SK-N-SH (cell line): ENCODE measurements at regions not wholly inside any gene's neighbourhood (a gene's known extent, or its start where the extent isn't known, plus 50 kb on each side); places are given as distances from the start of the nearest gene placed in this dataset.

ENCODE experiments used
- CTCF ChIA-PET: fragments of 300-600, 350-600 bp; formaldehyde crosslinking; extraction: SDS; loops from one replicate; lab custom pipeline; 2021; lab: Yijun Ruan, JAX
- POLR2A ChIA-PET: fragments of 350-600 bp; sonication (Branson Sonifier 250); formaldehyde crosslinking; extraction: SDS; loops from one replicate; lab custom pipeline; 2020; ENCODE audit warnings: antibody characterized with exemption, inconsistent platforms; lab: Yijun Ruan, JAX
- DNase-seq: peaks from one replicate; pipeline ENCODE4 v3.0.0; 2012
- H2AFZ ChIP-seq: fragments of 200-600 bp; sonication (generic); 2 replicates; pipeline ENCODE4 v1.8.1; 2016; ENCODE audit warnings: antibody characterized with exemption, mild to moderate bottlenecking, low read depth
- H3F3A ChIP-seq: fragments of 200-600 bp; sonication (generic); replicated peaks from 2 replicates; pipeline ENCODE3; 2016; ENCODE audit warnings: antibody characterized with exemption, mild to moderate bottlenecking; ENCODE audit not compliant: insufficient read depth
- H3K27ac ChIP-seq, 2 experiments: fragments of 200-500 bp in 1 of 2; fragments of 200-600 bp in 1 of 2; sonication (Bioruptor generic) in 1 of 2; sonication (generic), shearing (Covaris generic) in 1 of 2; 2 replicates each; pipeline versions ENCODE4 v1.5.1 to v1.6.1; 2014 to 2016; ENCODE audit warnings: low read depth in 2 of 2, inconsistent platforms in 1 of 2, low read length in 1 of 2, mild to moderate bottlenecking in 1 of 2, mixed read lengths in 1 of 2
- H3K27me3 ChIP-seq: fragments of 200-600 bp; sonication (generic), shearing (Covaris generic); 2 replicates; pipeline ENCODE4 v1.6.1; 2016; ENCODE audit warnings: mixed run types; ENCODE audit not compliant: insufficient read depth
- H3K36me3 ChIP-seq, 2 experiments: fragments of 200-500 bp in 1 of 2; fragments of 200-600 bp in 1 of 2; sonication (Bioruptor generic) in 1 of 2; sonication (generic) in 1 of 2; replicated peaks in 1 of 2; 2 replicates each; pipeline versions ENCODE3 to v1.5.1; 2014 to 2016; ENCODE audit warnings: low read length in 1 of 2, mild to moderate bottlenecking in 1 of 2; ENCODE audit not compliant: insufficient read depth in 2 of 2, control insufficient read depth in 1 of 2
- H3K4me1 ChIP-seq, 2 experiments: fragments of 200-500 bp in 1 of 2; fragments of 200-600 bp in 1 of 2; sonication (Bioruptor generic) in 1 of 2; sonication (generic), shearing (Covaris generic) in 1 of 2; 2 replicates each; pipeline versions ENCODE4 v1.5.1 to v1.6.1; 2014 to 2016; ENCODE audit warnings: low read depth in 1 of 2, low read length in 1 of 2, mixed run types in 1 of 2; ENCODE audit not compliant: insufficient read depth in 2 of 2, control insufficient read depth in 1 of 2
- H3K4me2 ChIP-seq: fragments of 200-600 bp; sonication (generic), shearing (Covaris generic); 2 replicates; pipeline ENCODE4 v1.6.1; 2017; ENCODE audit warnings: mixed run types
- H3K4me3 ChIP-seq, 2 experiments: fragments of 200-500 bp in 1 of 2; fragments of 200-600 bp in 1 of 2; sonication (Bioruptor generic) in 1 of 2; sonication (generic), shearing (Covaris generic) in 1 of 2; 2 replicates each; pipeline versions ENCODE4 v1.5.1 to v1.8.1; 2014 to 2016; ENCODE audit warnings: low read depth in 2 of 2, inconsistent platforms in 1 of 2, low read length in 1 of 2, mild to moderate bottlenecking in 1 of 2, mixed read lengths in 1 of 2, moderate library complexity in 1 of 2
- H3K79me2 ChIP-seq: fragments of 200-600 bp; sonication (generic); 2 replicates; pipeline ENCODE4 v1.8.1; 2017; ENCODE audit warnings: mild to moderate bottlenecking; ENCODE audit not compliant: insufficient read depth
- H3K9ac ChIP-seq: fragments of 200-600 bp; sonication (generic); 2 replicates; pipeline ENCODE4 v1.6.1; 2017; ENCODE audit warnings: mixed run types
- H3K9me2 ChIP-seq: fragments of 200-600 bp; sonication (generic); 2 replicates; pipeline ENCODE4 v1.6.1; 2017; ENCODE audit warnings: mixed run types
- H3K9me3 ChIP-seq: fragments of 200-600 bp; sonication (generic); 2 replicates; pipeline ENCODE4 v1.6.1; 2017; ENCODE audit warnings: mixed run types, mild to moderate bottlenecking, moderate library complexity
- H4K20me1 ChIP-seq: fragments of 200-600 bp; sonication (generic); 2 replicates; pipeline ENCODE4 v1.6.1; 2017; ENCODE audit warnings: mild to moderate bottlenecking, mixed run types; ENCODE audit not compliant: insufficient read depth
- CTCF ChIP-seq: fragments of 200-600 bp; sonication (generic); IDR thresholded peaks from 2 replicates; pipeline ENCODE4 v1.6.1; 2017; ENCODE audit warnings: antibody characterized with exemption, mild to moderate bottlenecking, moderate library complexity
- GABPA ChIP-seq: IDR thresholded peaks from 2 replicates; pipeline ENCODE4 v1.4.0; 2012; ENCODE audit warnings: low read depth, mild to moderate bottlenecking
- GATA2 ChIP-seq: sonication (generic); formaldehyde crosslinking; IDR thresholded peaks from 2 replicates; pipeline ENCODE4 v1.5.0; 2020; ENCODE audit warnings: mild to moderate bottlenecking, missing genetic modification reagents
- IRF3 ChIP-seq: fragments of 150-350 bp; IDR thresholded peaks from 2 replicates; pipeline ENCODE4 v1.6.1; 2016; ENCODE audit warnings: mild to moderate bottlenecking, low read depth, low read length
- MEF2A ChIP-seq: IDR thresholded peaks from 2 replicates; pipeline ENCODE4 v1.4.0; 2012; ENCODE audit warnings: low read depth, borderline replicate concordance
- NRF1 ChIP-seq: IDR thresholded peaks from 2 replicates; pipeline ENCODE4 v1.6.1; 2012; ENCODE audit warnings: low read depth, mild to moderate bottlenecking, low read length
- PBX3 ChIP-seq: IDR thresholded peaks from 2 replicates; pipeline ENCODE4; 2012
- RAD21 ChIP-seq: IDR thresholded peaks from 2 replicates; pipeline ENCODE4 v1.6.1; 2012; ENCODE audit warnings: mild to moderate bottlenecking, low read length
- RFX5 ChIP-seq: IDR thresholded peaks from 2 replicates; pipeline ENCODE4 v1.6.1; 2012; ENCODE audit warnings: mild to moderate bottlenecking, improper control_type of control experiment, low read length
- SIN3A ChIP-seq: IDR thresholded peaks from 2 replicates; pipeline ENCODE4 v1.6.1; 2012; ENCODE audit warnings: low read depth, mild to moderate bottlenecking, low read length, moderate library complexity, borderline replicate concordance
- TCF12 ChIP-seq: IDR thresholded peaks from 2 replicates; pipeline ENCODE4 v1.4.0; 2012
- USF2 ChIP-seq: fragments of 150-350 bp; IDR thresholded peaks from 2 replicates; pipeline ENCODE4 v1.6.1; 2017; ENCODE audit warnings: antibody characterized with exemption, low read length, low read depth, borderline replicate concordance
- YY1 ChIP-seq: IDR thresholded peaks from 2 replicates; pipeline ENCODE4 v1.4.0; 2012; ENCODE audit warnings: low read depth, mild to moderate bottlenecking
- WGBS: methylation state at CpG from one replicate; pipeline ENCODE4 v1.1.6; 2017; ENCODE audit warnings: low lambda C conversion rate; 5-methylcytosine and 5-hydroxymethylcytosine counted together
- TF ChIP-seq, protein P1 (sequence below): IDR thresholded peaks from 2 replicates; pipeline ENCODE4 v1.4.0; 2012; ENCODE audit warnings: low read depth, borderline replicate concordance
- TF ChIP-seq, protein P2 (sequence below): IDR thresholded peaks from 2 replicates; pipeline ENCODE4 v1.4.0; 2012; ENCODE audit warnings: low read depth
- TF ChIP-seq, protein P3 (sequence below): IDR thresholded peaks from 2 replicates; pipeline ENCODE4 v1.4.0; 2012; ENCODE audit warnings: low read depth, borderline replicate concordance

DNA sequence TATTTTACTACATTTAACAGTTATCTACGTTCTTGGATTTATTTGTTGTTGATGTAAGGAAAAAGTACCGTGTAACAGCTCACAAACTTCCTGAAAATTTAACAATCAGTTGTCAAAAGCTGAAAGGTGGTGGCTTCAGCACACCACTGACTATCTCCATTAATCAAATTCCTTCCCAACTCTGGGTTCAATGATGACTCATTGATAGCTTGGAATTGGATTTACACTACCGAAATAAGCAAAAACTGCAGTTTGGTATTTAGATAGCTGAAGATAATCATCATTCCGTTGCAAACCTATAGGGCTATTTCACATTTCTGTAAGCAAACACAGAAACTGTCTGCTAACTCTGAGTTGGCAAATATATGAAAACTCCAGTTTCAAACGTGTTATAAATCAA lies 322.3 kb upstream of the TFPI start:
- H3K4me1 ChIP-seq: no peaks in the 10 kb centered on the region
- no peak overlapping the region for H2AFZ ChIP-seq
- H3K27ac ChIP-seq: no peak overlapping the region
- no peaks in the 10 kb centered on the region for H3K9me3 ChIP-seq
- no peaks in the 10 kb centered on the region for H3K9me2 ChIP-seq
- H3K4me3 ChIP-seq: no peak overlapping the region
- no peak overlapping the region for H3K4me2 ChIP-seq
- TF ChIP-seq PBX3 (no peak), TCF12 (no peak), RAD21 (no peak), CTCF (no peak), YY1 (no peak), SIN3A (no peak), NRF1 (no peak), GATA2 (CRISPR knock-in tag) (no peak), GABPA (no peak), USF2 (no peak), MEF2A (no peak), IRF3 (no peak), RFX5 (no peak)
- TF ChIP-seq, protein P1, sequence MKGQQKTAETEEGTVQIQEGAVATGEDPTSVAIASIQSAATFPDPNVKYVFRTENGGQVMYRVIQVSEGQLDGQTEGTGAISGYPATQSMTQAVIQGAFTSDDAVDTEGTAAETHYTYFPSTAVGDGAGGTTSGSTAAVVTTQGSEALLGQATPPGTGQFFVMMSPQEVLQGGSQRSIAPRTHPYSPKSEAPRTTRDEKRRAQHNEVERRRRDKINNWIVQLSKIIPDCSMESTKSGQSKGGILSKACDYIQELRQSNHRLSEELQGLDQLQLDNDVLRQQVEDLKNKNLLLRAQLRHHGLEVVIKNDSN: no peak
- TF ChIP-seq, protein P2, sequence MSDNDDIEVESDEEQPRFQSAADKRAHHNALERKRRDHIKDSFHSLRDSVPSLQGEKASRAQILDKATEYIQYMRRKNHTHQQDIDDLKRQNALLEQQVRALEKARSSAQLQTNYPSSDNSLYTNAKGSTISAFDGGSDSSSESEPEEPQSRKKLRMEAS: no peak
- TF ChIP-seq, protein P3, sequence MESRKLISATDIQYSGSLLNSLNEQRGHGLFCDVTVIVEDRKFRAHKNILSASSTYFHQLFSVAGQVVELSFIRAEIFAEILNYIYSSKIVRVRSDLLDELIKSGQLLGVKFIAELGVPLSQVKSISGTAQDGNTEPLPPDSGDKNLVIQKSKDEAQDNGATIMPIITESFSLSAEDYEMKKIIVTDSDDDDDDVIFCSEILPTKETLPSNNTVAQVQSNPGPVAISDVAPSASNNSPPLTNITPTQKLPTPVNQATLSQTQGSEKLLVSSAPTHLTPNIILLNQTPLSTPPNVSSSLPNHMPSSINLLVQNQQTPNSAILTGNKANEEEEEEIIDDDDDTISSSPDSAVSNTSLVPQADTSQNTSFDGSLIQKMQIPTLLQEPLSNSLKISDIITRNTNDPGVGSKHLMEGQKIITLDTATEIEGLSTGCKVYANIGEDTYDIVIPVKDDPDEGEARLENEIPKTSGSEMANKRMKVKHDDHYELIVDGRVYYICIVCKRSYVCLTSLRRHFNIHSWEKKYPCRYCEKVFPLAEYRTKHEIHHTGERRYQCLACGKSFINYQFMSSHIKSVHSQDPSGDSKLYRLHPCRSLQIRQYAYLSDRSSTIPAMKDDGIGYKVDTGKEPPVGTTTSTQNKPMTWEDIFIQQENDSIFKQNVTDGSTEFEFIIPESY: no peak
- H3K36me3 ChIP-seq: no peaks in the 10 kb centered on the region
- POLR2A ChIA-PET: no interaction called here
- no peak overlapping the region for H3K9ac ChIP-seq
- no peak for DNase-seq
- H3K27me3 ChIP-seq: no peaks in the 10 kb centered on the region
- H4K20me1 ChIP-seq: no peaks in the 10 kb centered on the region
- CTCF ChIA-PET: interaction anchor here (0.8 to 1.2 kb wide), 2 partner anchors 11 to 13 kb away, joined by 3 read pairs; no protein-coding TSS in a partner anchor
- no peaks in the 10 kb centered on the region for H3F3A ChIP-seq
- no peaks in the 10 kb centered on the region for H3K79me2 ChIP-seq
- 73% methylated on average over 5 of the region's 5 CpGs for WGBS
